Panc1 (cell line): ENCODE measurements at regions not wholly inside any gene's neighbourhood (a gene's known extent, or its start where the extent isn't known, plus 50 kb on each side); places are given as distances from the start of the nearest gene placed in this dataset.

Source experiments
- POLR2AphosphoS5 ChIP-seq: IDR thresholded peaks from 2 replicates; pipeline ENCODE4 v1.6.1; 2012; ENCODE audit warnings: mild to moderate bottlenecking, low read depth, low read length, moderate library complexity
- TF ChIP-seq, protein P1 (sequence below): fragments of 450-650 bp; IDR thresholded peaks from 2 replicates; pipeline ENCODE4 v1.5.1; 2017; ENCODE audit warnings: mild to moderate bottlenecking

DNA sequence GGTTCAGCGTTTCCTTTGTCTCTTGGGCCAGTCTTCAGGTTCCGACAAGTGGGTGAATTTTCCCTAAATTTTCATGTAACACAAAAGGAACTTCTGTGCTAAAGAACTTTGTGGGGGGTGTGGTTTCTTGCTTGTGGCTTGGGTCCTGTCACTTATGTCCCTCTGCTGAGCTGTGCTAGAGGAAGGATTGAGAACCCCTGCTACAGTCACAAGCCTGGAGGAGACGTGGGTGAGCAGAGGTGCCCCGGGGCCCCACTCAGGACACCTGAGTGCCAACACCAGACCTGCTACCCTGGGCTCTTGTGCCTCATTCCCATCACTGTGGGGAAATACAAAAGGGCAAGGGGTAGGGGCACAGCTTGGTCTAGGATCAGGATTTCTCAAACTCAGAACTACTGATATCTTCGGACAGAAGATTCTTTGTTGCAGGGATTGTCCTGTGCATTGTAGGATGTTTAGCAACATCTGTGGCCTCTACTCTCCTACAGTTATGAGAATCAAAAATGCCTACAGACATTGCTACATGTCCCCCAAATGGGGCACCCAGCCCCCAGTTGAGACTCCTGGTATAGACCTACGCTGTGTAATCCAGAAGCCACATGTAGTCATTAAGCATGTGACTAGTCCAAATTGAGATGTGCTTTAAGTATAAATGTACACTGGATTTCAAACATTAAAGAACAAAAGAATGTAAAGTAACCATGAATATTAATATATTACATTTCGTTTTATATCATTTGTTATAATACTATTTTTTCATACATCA lies 128.7 kb downstream of the LY86 start:
- TF ChIP-seq, protein P1, sequence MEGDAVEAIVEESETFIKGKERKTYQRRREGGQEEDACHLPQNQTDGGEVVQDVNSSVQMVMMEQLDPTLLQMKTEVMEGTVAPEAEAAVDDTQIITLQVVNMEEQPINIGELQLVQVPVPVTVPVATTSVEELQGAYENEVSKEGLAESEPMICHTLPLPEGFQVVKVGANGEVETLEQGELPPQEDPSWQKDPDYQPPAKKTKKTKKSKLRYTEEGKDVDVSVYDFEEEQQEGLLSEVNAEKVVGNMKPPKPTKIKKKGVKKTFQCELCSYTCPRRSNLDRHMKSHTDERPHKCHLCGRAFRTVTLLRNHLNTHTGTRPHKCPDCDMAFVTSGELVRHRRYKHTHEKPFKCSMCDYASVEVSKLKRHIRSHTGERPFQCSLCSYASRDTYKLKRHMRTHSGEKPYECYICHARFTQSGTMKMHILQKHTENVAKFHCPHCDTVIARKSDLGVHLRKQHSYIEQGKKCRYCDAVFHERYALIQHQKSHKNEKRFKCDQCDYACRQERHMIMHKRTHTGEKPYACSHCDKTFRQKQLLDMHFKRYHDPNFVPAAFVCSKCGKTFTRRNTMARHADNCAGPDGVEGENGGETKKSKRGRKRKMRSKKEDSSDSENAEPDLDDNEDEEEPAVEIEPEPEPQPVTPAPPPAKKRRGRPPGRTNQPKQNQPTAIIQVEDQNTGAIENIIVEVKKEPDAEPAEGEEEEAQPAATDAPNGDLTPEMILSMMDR = no peak
- no peak for TF ChIP-seq POLR2AphosphoS5
